Activated naive CD8-positive, alpha-beta T cell treated with anti-CD3 and anti-CD28 coated beads, Interleukin-2, amount 10 ng/mL, durations not matched to agents 7 days and 5 days (primary cell): ENCODE measurements at regions not wholly inside any gene's neighbourhood (a gene's known extent, or its start where the extent isn't known, plus 50 kb on each side); places are given as distances from the start of the nearest gene placed in this dataset.
"Not testable (repeated sequence)": the region's sequence is repeated elsewhere in the genome, so short reads cannot be mapped to it uniquely, and the experiment has no call there.

Experiments
- ATAC-seq: fragments of 150-1000 bp; cut with Tn5 transposase; one replicate; pipeline ENCODE4 v1.10.0; 2021; ENCODE audit warnings: low read depth, moderate library complexity
- POLR2A ChIA-PET: fragments of 350-600 bp; sonication (Branson Sonifier 250); formaldehyde crosslinking; loops from one replicate; lab custom pipeline; 2021; ENCODE audit warnings: antibody characterized with exemption; lab: Charles Lee
- DNase-seq: peaks from one replicate; pipeline ENCODE4 v3.0.0; 2021
- H3K27ac Mint-ChIP-seq: one replicate; pipeline ENCODE4 v1.8.0; 2022; ENCODE audit warnings: mild to moderate bottlenecking, mixed read lengths
- H3K27me3 Mint-ChIP-seq: one replicate; pipeline ENCODE4 v1.8.0; 2022; ENCODE audit warnings: mild to moderate bottlenecking, moderate library complexity, mixed read lengths
- H3K36me3 Mint-ChIP-seq: one replicate; pipeline ENCODE4 v1.8.0; 2021; ENCODE audit warnings: mild to moderate bottlenecking, mixed read lengths
- H3K4me1 Mint-ChIP-seq: one replicate; pipeline ENCODE4 v1.8.0; 2021; ENCODE audit warnings: mixed read lengths
- H3K4me3 Mint-ChIP-seq: one replicate; pipeline ENCODE4 v1.8.0; 2022; ENCODE audit warnings: mild to moderate bottlenecking, moderate library complexity, mixed read lengths
- H3K9me3 Mint-ChIP-seq: one replicate; pipeline ENCODE4 v1.8.0; 2021; ENCODE audit warnings: mixed read lengths

- no peak for ATAC-seq
- H3K36me3 Mint-ChIP-seq: no peaks in the 10 kb centered on the region
These were observed 435.1 kb downstream of the SPATA31D1 start for GRCh38 chr9:82423700-82424099.

GRCh38 chr9:82424599-82425120 is 436.1 kb downstream of the SPATA31D1 start:
- H3K4me3 Mint-ChIP-seq: no peak overlapping the region
- no peak for DNase-seq
- H3K4me1 Mint-ChIP-seq: no peaks in the 10 kb centered on the region
- POLR2A ChIA-PET: no interaction called here
- H3K27ac Mint-ChIP-seq: no peak overlapping the region
- H3K36me3 Mint-ChIP-seq: no peaks in the 10 kb centered on the region
- H3K27me3 Mint-ChIP-seq: no peaks in the 10 kb centered on the region
- peaks cover 5% of the 10 kb centered on the region for H3K9me3 Mint-ChIP-seq
- ATAC-seq: no peak

More at GRCh38 chr9:82423700-82424099, 435.1 kb downstream of the SPATA31D1 start:
- DNase-seq: no peak
- POLR2A ChIA-PET: no interaction called here
- Mint-ChIP-seq H3K4me3 (no peak overlapping the region), H3K9me3 (peaks cover 5% of the 10 kb centered on the region), H3K4me1 (no peaks in the 10 kb centered on the region), H3K27me3 (no peaks in the 10 kb centered on the region), H3K27ac (no peak overlapping the region)

GRCh38 chr9:82431121-82431520 is 442.5 kb downstream of the SPATA31D1 start:
- Mint-ChIP-seq H3K27me3 (no peaks in the 10 kb centered on the region), H3K27ac (no peak overlapping the region), H3K9me3 (peaks cover 4% of the 10 kb centered on the region), H3K4me1 (no peaks in the 10 kb centered on the region), H3K4me3 (no peak overlapping the region), H3K36me3 (peaks cover 3% of the 10 kb centered on the region)
- DNase-seq (no peak), ATAC-seq (no peak)
- POLR2A ChIA-PET: no interaction called here

- H3K36me3 Mint-ChIP-seq, DNase-seq, H3K4me3 Mint-ChIP-seq, POLR2A ChIA-PET, H3K4me1 Mint-ChIP-seq, H3K27me3 Mint-ChIP-seq, H3K27ac Mint-ChIP-seq, H3K9me3 Mint-ChIP-seq, ATAC-seq: not testable (repeated sequence)
These were observed 444.8 kb downstream of the SPATA31D1 start for GRCh38 chr9:82433290-82433931.

DNA sequence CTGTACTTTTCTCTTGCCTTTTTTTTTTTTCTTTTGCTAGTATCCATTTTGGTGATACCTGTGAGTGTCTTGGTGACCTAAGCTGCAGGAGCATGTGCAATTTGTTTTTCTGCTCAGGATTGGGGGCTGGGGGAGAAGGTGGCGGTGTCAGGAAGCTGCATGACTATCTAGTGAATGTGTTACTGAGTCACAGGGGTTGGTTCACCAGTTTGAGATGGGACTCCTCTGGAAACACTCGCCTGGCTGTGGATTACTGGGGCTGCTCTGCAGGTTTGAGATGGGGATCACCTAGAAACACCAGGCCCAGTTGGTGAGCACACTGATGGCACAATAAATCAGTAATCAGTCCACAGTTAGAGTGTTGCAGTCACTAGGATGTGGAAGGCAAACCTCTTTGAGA is 447.9 kb downstream of the SPATA31D1 start:
- no peak for DNase-seq
- no peaks in the 10 kb centered on the region for H3K27me3 Mint-ChIP-seq
- peaks cover 9% of the 10 kb centered on the region for H3K9me3 Mint-ChIP-seq
- H3K4me3 Mint-ChIP-seq: no peak overlapping the region
- POLR2A ChIA-PET: no interaction called here
- no peak for ATAC-seq
- no peaks in the 10 kb centered on the region for H3K4me1 Mint-ChIP-seq
- H3K36me3 Mint-ChIP-seq: no peaks in the 10 kb centered on the region
- H3K27ac Mint-ChIP-seq: no peak overlapping the region

DNA sequence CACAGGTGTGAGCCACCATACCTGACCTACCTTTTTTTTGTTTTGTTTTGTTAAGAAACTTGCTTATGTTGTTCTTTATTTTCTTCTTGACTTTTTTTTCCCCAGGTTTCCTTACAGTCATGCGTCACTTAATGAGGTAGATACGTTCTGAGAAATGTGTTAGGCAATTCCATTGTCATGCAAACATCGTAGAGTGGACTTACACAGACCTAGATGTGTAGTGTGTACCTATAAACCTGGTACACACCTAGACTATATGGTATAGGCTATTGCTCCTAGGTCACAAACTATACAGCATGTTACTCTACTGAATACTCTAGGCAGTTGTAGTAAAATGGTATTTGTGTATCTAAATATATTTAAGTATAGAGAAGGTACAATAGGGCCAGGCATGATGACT is 448.6 kb downstream of the SPATA31D1 start:
- H3K4me1 Mint-ChIP-seq, DNase-seq, POLR2A ChIA-PET, H3K4me3 Mint-ChIP-seq, ATAC-seq, H3K27ac Mint-ChIP-seq, H3K36me3 Mint-ChIP-seq, H3K27me3 Mint-ChIP-seq: not testable (repeated sequence)
- peaks cover 10% of the 10 kb centered on the region for H3K9me3 Mint-ChIP-seq

DNA sequence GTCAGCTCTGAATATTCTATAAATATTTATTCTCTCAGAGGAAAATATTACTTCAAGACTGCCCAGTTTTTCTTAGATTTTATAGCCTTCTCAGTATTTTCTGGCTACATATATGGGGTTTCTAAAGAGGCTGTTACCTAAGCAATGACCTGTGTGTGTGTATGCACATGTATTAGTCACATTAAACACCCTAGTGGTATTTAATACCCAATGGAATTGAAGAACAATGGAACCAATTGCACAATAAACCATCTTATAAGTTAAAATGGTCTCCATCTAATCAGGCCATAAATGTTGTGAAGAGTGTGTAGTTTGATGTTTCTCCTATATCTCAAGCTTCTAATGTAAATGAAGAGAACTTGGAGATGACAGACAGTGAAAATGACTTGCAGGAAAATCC is 450.0 kb downstream of the SPATA31D1 start:
- no peak overlapping the region for H3K4me3 Mint-ChIP-seq
- no peak overlapping the region for H3K27ac Mint-ChIP-seq
- POLR2A ChIA-PET: no interaction called here
- no peaks in the 10 kb centered on the region for H3K4me1 Mint-ChIP-seq
- H3K36me3 Mint-ChIP-seq: no peaks in the 10 kb centered on the region
- no peaks in the 10 kb centered on the region for H3K27me3 Mint-ChIP-seq
- DNase-seq (no peak), ATAC-seq (no peak)
- H3K9me3 Mint-ChIP-seq: peaks cover 10% of the 10 kb centered on the region

DNA sequence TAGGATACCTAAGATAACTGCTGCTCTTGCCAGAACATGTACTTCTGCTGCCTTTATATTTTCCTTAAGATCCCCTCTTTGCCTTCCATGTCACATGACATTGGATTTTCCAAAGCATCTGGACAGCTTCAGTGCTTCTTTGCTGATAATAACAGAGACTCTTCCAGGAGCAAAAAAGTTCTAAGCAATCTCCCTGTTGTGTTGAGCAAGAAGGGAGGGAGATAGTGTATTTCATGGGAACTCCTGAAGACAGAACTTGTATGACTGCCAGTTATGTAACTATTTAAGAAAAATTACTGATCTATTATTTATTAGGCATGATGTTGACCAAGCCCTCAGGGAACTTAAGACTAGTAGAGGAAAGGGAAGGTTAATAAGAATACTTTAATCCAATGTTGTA is 454.7 kb downstream of the SPATA31D1 start:
- ATAC-seq (no peak), DNase-seq (no peak)
- POLR2A ChIA-PET: no interaction called here
- H3K27me3 Mint-ChIP-seq: no peaks in the 10 kb centered on the region
- H3K4me1 Mint-ChIP-seq: no peaks in the 10 kb centered on the region
- no peaks in the 10 kb centered on the region for H3K36me3 Mint-ChIP-seq
- H3K9me3 Mint-ChIP-seq: peaks cover 12% of the 10 kb centered on the region
- no peak overlapping the region for H3K27ac Mint-ChIP-seq
- no peak overlapping the region for H3K4me3 Mint-ChIP-seq

DNA sequence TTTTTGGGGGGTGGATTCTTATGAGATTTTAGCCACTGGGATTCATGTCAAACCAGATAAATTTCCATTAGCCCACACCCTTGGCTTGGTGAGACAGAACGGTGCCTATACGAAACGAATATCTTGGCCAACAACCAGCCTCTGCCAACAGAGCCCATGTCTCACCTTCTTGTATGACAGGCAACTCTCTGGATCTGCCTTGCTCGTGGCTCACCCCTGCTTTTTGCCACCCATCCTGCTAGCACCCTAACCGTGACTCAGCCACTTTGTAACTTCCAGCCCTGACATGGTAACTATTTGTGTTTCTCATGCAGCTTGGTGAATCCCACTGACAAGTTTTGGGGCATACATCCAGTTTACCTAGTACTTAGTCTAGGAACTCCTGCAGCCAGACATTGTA is 457.0 kb downstream of the SPATA31D1 start:
- ATAC-seq (no peak), DNase-seq (no peak)
- no peak overlapping the region for H3K27ac Mint-ChIP-seq
- POLR2A ChIA-PET: no interaction called here
- H3K36me3 Mint-ChIP-seq: no peaks in the 10 kb centered on the region
- H3K4me3 Mint-ChIP-seq: no peak overlapping the region
- peaks cover 7% of the 10 kb centered on the region for H3K9me3 Mint-ChIP-seq
- H3K27me3 Mint-ChIP-seq: no peaks in the 10 kb centered on the region
- no peaks in the 10 kb centered on the region for H3K4me1 Mint-ChIP-seq

GRCh38 chr9:82447343-82447742 is 458.8 kb downstream of the SPATA31D1 start:
- Mint-ChIP-seq H3K4me1 (no peaks in the 10 kb centered on the region), H3K27ac (no peak overlapping the region), H3K27me3 (no peaks in the 10 kb centered on the region), H3K9me3 (peaks cover 9% of the 10 kb centered on the region), H3K36me3 (no peaks in the 10 kb centered on the region), H3K4me3 (no peak overlapping the region)
- ATAC-seq (no peak), DNase-seq (no peak)
- POLR2A ChIA-PET: no interaction called here

GRCh38 chr9:82449986-82450385 is 461.4 kb downstream of the SPATA31D1 start:
- Mint-ChIP-seq H3K27me3 (no peaks in the 10 kb centered on the region), H3K4me3 (no peak overlapping the region), H3K36me3 (no peaks in the 10 kb centered on the region), H3K27ac (no peak overlapping the region), H3K4me1 (no peaks in the 10 kb centered on the region), H3K9me3 (peaks cover 16% of the 10 kb centered on the region)
- DNase-seq: no peak
- POLR2A ChIA-PET: no interaction called here
- no peak for ATAC-seq

- Mint-ChIP-seq H3K4me1 (no peaks in the 10 kb centered on the region), H3K36me3 (no peaks in the 10 kb centered on the region), H3K27ac (no peak overlapping the region), H3K27me3 (no peaks in the 10 kb centered on the region), H3K4me3 (no peak overlapping the region), H3K9me3 (peaks cover 14% of the 10 kb centered on the region)
- DNase-seq (no peak), ATAC-seq (no peak)
- POLR2A ChIA-PET: no interaction called here
These were observed 466.1 kb downstream of the SPATA31D1 start for GRCh38 chr9:82454509-82455190.

- no peak for ATAC-seq
- no peak overlapping the region for H3K27ac Mint-ChIP-seq
- POLR2A ChIA-PET: no interaction called here
- no peaks in the 10 kb centered on the region for H3K36me3 Mint-ChIP-seq
- H3K4me1 Mint-ChIP-seq: no peaks in the 10 kb centered on the region
- H3K27me3 Mint-ChIP-seq: no peaks in the 10 kb centered on the region
- no peak overlapping the region for H3K4me3 Mint-ChIP-seq
- no peak for DNase-seq
- peaks cover 13% of the 10 kb centered on the region for H3K9me3 Mint-ChIP-seq
These were observed 468.1 kb downstream of the SPATA31D1 start for GRCh38 chr9:82456642-82457041.

- Mint-ChIP-seq H3K27me3 (no peaks in the 10 kb centered on the region), H3K4me3 (no peak overlapping the region), H3K36me3 (no peaks in the 10 kb centered on the region), H3K27ac (no peak overlapping the region), H3K4me1 (no peaks in the 10 kb centered on the region), H3K9me3 (peaks cover 9% of the 10 kb centered on the region)
- POLR2A ChIA-PET: no interaction called here
- no peak for ATAC-seq
- DNase-seq: no peak
These were observed 468.7 kb downstream of the SPATA31D1 start for GRCh38 chr9:82457298-82457697.
